ENCODE measurements at regions not wholly inside any gene's neighbourhood (a gene's known extent, or its start where the extent isn't known, plus 50 kb on each side); places are given as distances from the start of the nearest gene placed in this dataset.

GRCh38 chr19:29309637-29310036 is 96.7 kb upstream of the UQCRFS1 start:
- H2AFZ ChIP-seq (ENCODE audit: low read length) = no peak overlapping the region
- DNase-seq (ENCODE audit: insufficient read length, low spot score, missing footprints) = no peak
- H3K27me3 ChIP-seq (ENCODE audit: insufficient read depth, low read length) = no peaks in the 10 kb centered on the region
- no peak overlapping the region for H3K4me3 ChIP-seq (ENCODE audit: insufficient read depth, low read length)
- no peaks in the 10 kb centered on the region for H4K20me1 ChIP-seq (ENCODE audit: insufficient read depth, low read length)
- H3K36me3 ChIP-seq (ENCODE audit: insufficient read depth, low read length) = no peaks in the 10 kb centered on the region
- TF ChIP-seq CTCF (IDR thresholded peaks at IDR 0.05; ENCODE audit: extremely low read depth, low read depth, low read length) = no peak
- no peak overlapping the region for H3K27ac ChIP-seq (ENCODE audit: low read depth, low read length)
- no peaks in the 10 kb centered on the region for H3K79me2 ChIP-seq (ENCODE audit: insufficient read depth, low read length)
- H3K9me3 ChIP-seq (ENCODE audit: low read depth, low read length) = no peaks in the 10 kb centered on the region
- H3K4me2 ChIP-seq (ENCODE audit: insufficient read depth, low read length) = no peak overlapping the region
- H3K4me1 ChIP-seq (ENCODE audit: insufficient read depth, low read length) = no peaks in the 10 kb centered on the region

- no peaks in the 10 kb centered on the region for H3K9me3 ChIP-seq (ENCODE audit: low read depth, low read length)
- H3K79me2 ChIP-seq (ENCODE audit: insufficient read depth, low read length) = no peaks in the 10 kb centered on the region
Measured at GRCh38 chr19:29311191-29311790, 98.3 kb upstream of the UQCRFS1 start.

GRCh38 chr19:29315556-29316190 is 102.7 kb upstream of the UQCRFS1 start:
- DNase-seq (ENCODE audit: insufficient read length, low spot score, missing footprints) = no peak
- no peak overlapping the region for H2AFZ ChIP-seq (ENCODE audit: low read length)
- H3K4me2 ChIP-seq (ENCODE audit: insufficient read depth, low read length) = no peak overlapping the region
- H3K27ac ChIP-seq (ENCODE audit: low read depth, low read length) = no peak overlapping the region
- no peaks in the 10 kb centered on the region for H3K36me3 ChIP-seq (ENCODE audit: insufficient read depth, low read length)
- no peaks in the 10 kb centered on the region for H3K4me1 ChIP-seq (ENCODE audit: insufficient read depth, low read length)
- no peaks in the 10 kb centered on the region for H3K79me2 ChIP-seq (ENCODE audit: insufficient read depth, low read length)
- H4K20me1 ChIP-seq (ENCODE audit: insufficient read depth, low read length) = no peaks in the 10 kb centered on the region
- TF ChIP-seq CTCF (IDR thresholded peaks at IDR 0.05; ENCODE audit: extremely low read depth, low read depth, low read length) = no peak
- H3K4me3 ChIP-seq (ENCODE audit: insufficient read depth, low read length) = no peak overlapping the region
- H3K9me3 ChIP-seq (ENCODE audit: low read depth, low read length) = no peaks in the 10 kb centered on the region
- H3K27me3 ChIP-seq (ENCODE audit: insufficient read depth, low read length) = no peaks in the 10 kb centered on the region

More at GRCh38 chr19:29311191-29311790, 98.3 kb upstream of the UQCRFS1 start:
- no peaks in the 10 kb centered on the region for H4K20me1 ChIP-seq (ENCODE audit: insufficient read depth, low read length)
- no peak overlapping the region for H3K27ac ChIP-seq (ENCODE audit: low read depth, low read length)
- no peak overlapping the region for H3K4me3 ChIP-seq (ENCODE audit: insufficient read depth, low read length)
- H3K36me3 ChIP-seq (ENCODE audit: insufficient read depth, low read length) = no peaks in the 10 kb centered on the region
- no peak overlapping the region for H2AFZ ChIP-seq (ENCODE audit: low read length)
- no peak for DNase-seq (ENCODE audit: insufficient read length, low spot score, missing footprints)
- no peaks in the 10 kb centered on the region for H3K4me1 ChIP-seq (ENCODE audit: insufficient read depth, low read length)
- H3K4me2 ChIP-seq (ENCODE audit: insufficient read depth, low read length) = no peak overlapping the region
- no peaks in the 10 kb centered on the region for H3K27me3 ChIP-seq (ENCODE audit: insufficient read depth, low read length)
- TF ChIP-seq CTCF (IDR thresholded peaks at IDR 0.05; ENCODE audit: extremely low read depth, low read depth, low read length) = no peak

GRCh38 chr19:29318581-29318980 is 105.6 kb upstream of the UQCRFS1 start:
- Histone ChIP-seq H3K27me3 (ENCODE audit: insufficient read depth, low read length) (no peaks in the 10 kb centered on the region), H4K20me1 (ENCODE audit: insufficient read depth, low read length) (no peaks in the 10 kb centered on the region), H3K79me2 (ENCODE audit: insufficient read depth, low read length) (no peaks in the 10 kb centered on the region), H3K4me3 (ENCODE audit: insufficient read depth, low read length) (no peak overlapping the region), H3K4me2 (ENCODE audit: insufficient read depth, low read length) (no peak overlapping the region), H2AFZ (ENCODE audit: low read length) (no peak overlapping the region), H3K36me3 (ENCODE audit: insufficient read depth, low read length) (no peaks in the 10 kb centered on the region), H3K4me1 (ENCODE audit: insufficient read depth, low read length) (no peaks in the 10 kb centered on the region), H3K9me3 (ENCODE audit: low read depth, low read length) (no peaks in the 10 kb centered on the region), H3K27ac (ENCODE audit: low read depth, low read length) (no peak overlapping the region)
- DNase-seq (ENCODE audit: insufficient read length, low spot score, missing footprints) = no peak
- no peak for TF ChIP-seq CTCF (IDR thresholded peaks at IDR 0.05; ENCODE audit: extremely low read depth, low read depth, low read length)
